ENCODE measurements at regions not wholly inside any gene's neighbourhood (a gene's known extent, or its start where the extent isn't known, plus 50 kb on each side); places are given as distances from the start of the nearest gene placed in this dataset.

- no peak for TF ChIP-seq CTCF (IDR thresholded peaks at IDR 0.05; ENCODE audit: insufficient read depth, low read depth, low read length, missing control alignments)
- DNase-seq (ENCODE audit: low read depth), result no peak
- no peak overlapping the region for H3K4me3 ChIP-seq (ENCODE audit: low read depth, low read length)
These were observed 202.8 kb upstream of the BCL6 start for GRCh38 chr3:187947927-187948682.

GRCh38 chr3:187949093-187949820 is 204.0 kb upstream of the BCL6 start:
- H3K4me3 ChIP-seq (ENCODE audit: low read depth, low read length), result no peak overlapping the region
- no peak for DNase-seq (ENCODE audit: low read depth)
- no peak for TF ChIP-seq CTCF (IDR thresholded peaks at IDR 0.05; ENCODE audit: insufficient read depth, low read depth, low read length, missing control alignments)

- TF ChIP-seq CTCF (IDR thresholded peaks at IDR 0.05; ENCODE audit: insufficient read depth, low read depth, low read length, missing control alignments), result no peak
- no peak for DNase-seq (ENCODE audit: low read depth)
- no peak overlapping the region for H3K4me3 ChIP-seq (ENCODE audit: low read depth, low read length)
These were observed 203.3 kb upstream of the LPP start for GRCh38 chr3:187950671-187951070.

- H3K4me3 ChIP-seq (ENCODE audit: low read depth, low read length), result no peak overlapping the region
- TF ChIP-seq CTCF (IDR thresholded peaks at IDR 0.05; ENCODE audit: insufficient read depth, low read depth, low read length, missing control alignments), result no peak
- DNase-seq (ENCODE audit: low read depth), result no peak
These were observed 202.3 kb upstream of the LPP start for GRCh38 chr3:187951452-187952190.

GRCh38 chr3:187952849-187953248 is 201.1 kb upstream of the LPP start:
- no peak for TF ChIP-seq CTCF (IDR thresholded peaks at IDR 0.05; ENCODE audit: insufficient read depth, low read depth, low read length, missing control alignments)
- H3K4me3 ChIP-seq (ENCODE audit: low read depth, low read length), result no peak overlapping the region
- no peak for DNase-seq (ENCODE audit: low read depth)

- no peak overlapping the region for H3K4me3 ChIP-seq (ENCODE audit: low read depth, low read length)
- no peak for TF ChIP-seq CTCF (IDR thresholded peaks at IDR 0.05; ENCODE audit: insufficient read depth, low read depth, low read length, missing control alignments)
- no peak for DNase-seq (ENCODE audit: low read depth)
These were observed 199.5 kb upstream of the LPP start for GRCh38 chr3:187954516-187954872.
